H1 (cell line): ENCODE measurements at regions not wholly inside any gene's neighbourhood (a gene's known extent, or its start where the extent isn't known, plus 50 kb on each side); places are given as distances from the start of the nearest gene placed in this dataset.

Source experiments
- CTCF ChIA-PET: fragments of 300-600 bp; sonication (Branson Sonifier 250); formaldehyde crosslinking; loops from one replicate; lab custom pipeline; 2021; ENCODE audit not compliant: partially characterized antibody; lab: Charles Lee
- POLR2A ChIA-PET: fragments of 300-600 bp; sonication (Branson Sonifier 250); formaldehyde crosslinking; loops from one replicate; lab custom pipeline; 2021; ENCODE audit warnings: inconsistent platforms; ENCODE audit not compliant: partially characterized antibody; lab: Charles Lee
- DNase-seq, 2 experiments: peaks; one replicate each; pipeline versions ENCODE4 v3.0.0 to v3.0.0-alpha.2; 2010 to 2022; ENCODE audit warnings: low spot score in 2 of 2, low read depth in 1 of 2, mixed read lengths in 1 of 2
- FAIRE-seq: peaks from 2 replicates; lab custom pipeline; 2011; peaks lifted over from hg19 to GRCh38; lab: Jason Lieb, UNC
- H2AFZ ChIP-seq: 2 replicates; pipeline ENCODE4 v1.8.1; 2012; ENCODE audit warnings: low read length, inconsistent platforms
- H2AK5ac ChIP-seq: 2 replicates; pipeline ENCODE4 v1.6.1; 2013; ENCODE audit warnings: low read depth, low read length
- H2BK120ac ChIP-seq: replicated peaks from 2 replicates; pipeline ENCODE3; 2013; ENCODE audit warnings: low read depth, low read length, inconsistent platforms
- H2BK12ac ChIP-seq: 2 replicates; pipeline ENCODE4 v1.6.1; 2013; ENCODE audit warnings: low read depth, low read length
- H2BK15ac ChIP-seq: 2 replicates; pipeline ENCODE4 v1.6.1; 2013; ENCODE audit warnings: low read length
- H2BK20ac ChIP-seq: 2 replicates; pipeline ENCODE4 v1.6.1; 2013; ENCODE audit warnings: low read length
- H2BK5ac ChIP-seq: 2 replicates; pipeline ENCODE4 v1.6.1; 2013; ENCODE audit warnings: low read depth, low read length
- H3K14ac ChIP-seq: 2 replicates; pipeline ENCODE4 v1.6.1; 2013; ENCODE audit warnings: inconsistent platforms; ENCODE audit not compliant: insufficient read length
- H3K18ac ChIP-seq: 2 replicates; pipeline ENCODE4 v1.6.1; 2013; ENCODE audit warnings: low read length; ENCODE audit errors: extremely low read depth
- H3K23ac ChIP-seq: 2 replicates; pipeline ENCODE4 v1.6.1; 2013; ENCODE audit warnings: inconsistent platforms; ENCODE audit not compliant: insufficient read length
- H3K23me2 ChIP-seq: 2 replicates; pipeline ENCODE4 v1.6.1; 2013; ENCODE audit warnings: low read depth, low read length
- H3K27ac ChIP-seq: 2 replicates; pipeline ENCODE4 v1.6.1; 2011; ENCODE audit warnings: low read depth, low read length, inconsistent platforms
- H3K27me3 ChIP-seq, 4 experiments: replicated peaks in 1 of 4; 1 replicate in 1 of 4; 2 replicates in 3 of 4; pipeline versions ENCODE4 v1.6.1 to v1.8.1; 2011 to 2013; ENCODE audit warnings: low read length in 3 of 4, mild to moderate bottlenecking in 3 of 4, inconsistent platforms in 2 of 4, mixed read lengths in 2 of 4, moderate library complexity in 1 of 4; ENCODE audit not compliant: control insufficient read depth in 3 of 4, insufficient read depth in 3 of 4; ENCODE audit errors: extremely low read depth in 1 of 4
- H3K36me3 ChIP-seq, 4 experiments: 2 replicates each; pipeline versions ENCODE4 v1.6.1 to v1.8.1; 2011 to 2013; ENCODE audit warnings: mild to moderate bottlenecking in 4 of 4, low read length in 3 of 4, moderate library complexity in 2 of 4, control low read depth in 1 of 4, inconsistent platforms in 1 of 4; ENCODE audit not compliant: insufficient read depth in 4 of 4, control insufficient read depth in 2 of 4
- H3K4ac ChIP-seq: replicated peaks from 2 replicates; pipeline ENCODE3; 2013; ENCODE audit warnings: low read length, low read depth, mixed read lengths, inconsistent platforms; ENCODE audit not compliant: insufficient read length
- H3K4me1 ChIP-seq, 4 experiments: replicated peaks in 1 of 4; 1 replicate in 1 of 4; 2 replicates in 3 of 4; pipeline versions ENCODE4 v1.6.1 to v1.8.1; 2011 to 2013; ENCODE audit warnings: low read length in 3 of 4, inconsistent platforms in 2 of 4, mixed read lengths in 1 of 4; ENCODE audit not compliant: insufficient read depth in 4 of 4, control insufficient read depth in 3 of 4
- H3K4me2 ChIP-seq, 2 experiments: 2 replicates each; pipeline versions ENCODE4 v1.6.1 to v1.8.1; 2011 to 2013; ENCODE audit warnings: low read depth in 2 of 2, low read length in 2 of 2, control low read depth in 1 of 2, inconsistent platforms in 1 of 2, mild to moderate bottlenecking in 1 of 2; ENCODE audit not compliant: insufficient read depth in 1 of 2
- H3K4me3 ChIP-seq, 4 experiments: fragments of 200-600, 300-600 bp in 1 of 4; sonication (generic), shearing (Covaris generic), sonication (Bioruptor Twin) in 1 of 4; 2 replicates each; pipeline versions ENCODE4 v1.5.1 to v1.8.1; 2011 to 2016; ENCODE audit warnings: low read length in 4 of 4, low read depth in 3 of 4, control low read depth in 2 of 4, inconsistent platforms in 2 of 4, mild to moderate bottlenecking in 2 of 4, mixed read lengths in 1 of 4, moderate library complexity in 1 of 4; ENCODE audit not compliant: insufficient read depth in 2 of 4; ENCODE audit errors: extremely low read depth in 1 of 4
- H3K56ac ChIP-seq: replicated peaks from 2 replicates; pipeline ENCODE3; 2013; ENCODE audit warnings: low read depth, mild to moderate bottlenecking, mixed read lengths, low read length, inconsistent platforms; ENCODE audit not compliant: insufficient read length
- H3K79me1 ChIP-seq: 2 replicates; pipeline ENCODE4 v1.6.1; 2013; ENCODE audit warnings: low read depth, low read length, control low read depth
- H3K79me2 ChIP-seq, 2 experiments: 2 replicates each; pipeline versions ENCODE4 v1.6.1 to v1.8.1; 2012 to 2013; ENCODE audit warnings: low read length in 2 of 2, mild to moderate bottlenecking in 2 of 2, inconsistent platforms in 1 of 2; ENCODE audit not compliant: insufficient read depth in 2 of 2, control insufficient read depth in 1 of 2
- H3K9ac ChIP-seq, 4 experiments: replicated peaks in 1 of 4; 1 replicate in 1 of 4; 2 replicates in 3 of 4; pipeline versions ENCODE4 v1.6.1 to v1.8.1; 2011 to 2013; ENCODE audit warnings: low read depth in 3 of 4, low read length in 3 of 4, control low read depth in 2 of 4, mild to moderate bottlenecking in 2 of 4, moderate library complexity in 2 of 4, inconsistent platforms in 1 of 4; ENCODE audit errors: extremely low read depth in 1 of 4
- H3K9me3 ChIP-seq, 2 experiments: 2 replicates each; pipeline versions ENCODE4 v1.6.1 to v1.8.1; 2012 to 2013; ENCODE audit warnings: mild to moderate bottlenecking in 2 of 2, moderate library complexity in 2 of 2, control low read depth in 1 of 2, inconsistent platforms in 1 of 2, low read depth in 1 of 2, low read length in 1 of 2, mixed read lengths in 1 of 2; ENCODE audit not compliant: insufficient read depth in 2 of 2
- H4K20me1 ChIP-seq, 2 experiments: replicated peaks in 1 of 2; 2 replicates each; pipeline versions ENCODE3 to v1.8.1; 2011 to 2013; ENCODE audit warnings: inconsistent platforms in 2 of 2, low read length in 2 of 2, mild to moderate bottlenecking in 1 of 2; ENCODE audit not compliant: insufficient read depth in 2 of 2, control insufficient read depth in 1 of 2
- H4K5ac ChIP-seq: 2 replicates; pipeline ENCODE4 v1.6.1; 2013; ENCODE audit warnings: low read length, low read depth, mixed read lengths, inconsistent platforms; ENCODE audit not compliant: insufficient read length
- H4K8ac ChIP-seq: 2 replicates; pipeline ENCODE4 v1.8.0; 2013; ENCODE audit warnings: mild to moderate bottlenecking, moderate library complexity, low read length, inconsistent platforms; ENCODE audit not compliant: insufficient read depth; ENCODE audit errors: extremely low read depth
- H4K91ac ChIP-seq: replicated peaks from 2 replicates; pipeline ENCODE3; 2013; ENCODE audit warnings: low read length, mixed read lengths, inconsistent platforms; ENCODE audit not compliant: insufficient read length
- CHD1 ChIP-seq: IDR thresholded peaks from 2 replicates; pipeline ENCODE4 v1.6.1; 2012; ENCODE audit warnings: low read depth, low read length, improper control_type of control experiment
- CREB1 ChIP-seq: IDR thresholded peaks from 2 replicates; pipeline ENCODE4 v1.6.1; 2012; ENCODE audit warnings: inconsistent platforms
- EZH2 ChIP-seq: fragments of 200-600 bp; sonication (generic); IDR thresholded peaks from 2 replicates; pipeline ENCODE4 v1.7.1; 2012; ENCODE audit warnings: low read depth, mild to moderate bottlenecking, moderate library complexity, low read length, inconsistent platforms; ENCODE audit not compliant: severe bottlenecking
- JUN ChIP-seq: IDR thresholded peaks from 2 replicates; pipeline ENCODE4 v1.6.1; 2011; ENCODE audit warnings: low read depth, mild to moderate bottlenecking, improper control_type of control experiment, low read length
- JUND ChIP-seq: IDR thresholded peaks from 2 replicates; pipeline ENCODE4 v1.6.1; 2011; ENCODE audit warnings: mild to moderate bottlenecking, improper control_type of control experiment, low read length
- NANOG ChIP-seq: IDR thresholded peaks from 2 replicates; pipeline ENCODE4 v1.6.1; 2011; ENCODE audit warnings: low read length, low read depth, mild to moderate bottlenecking, inconsistent platforms; ENCODE audit not compliant: insufficient read depth, poor library complexity, severe bottlenecking
- PHF8 ChIP-seq: fragments of 200-600 bp; sonication (generic); conservative IDR thresholded peaks from 2 replicates; pipeline ENCODE4 v1.7.1; 2012; ENCODE audit warnings: low read depth, mild to moderate bottlenecking, inconsistent platforms, low read length, moderate library complexity
- RAD21 ChIP-seq, 2 experiments: IDR thresholded peaks in 1 of 2; conservative IDR thresholded peaks in 1 of 2; 2 replicates each; pipeline ENCODE4 v1.6.1; 2011; ENCODE audit warnings: low read depth in 2 of 2, low read length in 2 of 2, improper control_type of control experiment in 1 of 2, inconsistent platforms in 1 of 2, mild to moderate bottlenecking in 1 of 2, moderate library complexity in 1 of 2
- TAF1 ChIP-seq: IDR thresholded peaks from 2 replicates; pipeline ENCODE4 v1.6.1; 2011; ENCODE audit warnings: mild to moderate bottlenecking, low read depth, low read length
- WGBS, 2 experiments: shearing (Covaris generic) in 1 of 2; methylation state at CpG; one replicate each; pipeline versions ENCODE4 v1.1.6 to v1.1.7; 2013 to 2015; ENCODE audit warnings: low lambda C conversion rate in 2 of 2, mixed read lengths in 2 of 2, inconsistent platforms in 1 of 2, low coverage in 1 of 2, missing lambda C conversion rate in 1 of 2; ENCODE audit not compliant: insufficient replicate concordance in 2 of 2, insufficient coverage in 1 of 2, insufficient read length in 1 of 2; ENCODE audit errors: extremely low coverage in 1 of 2, missing lambda C conversion rate in 1 of 2; 5-methylcytosine and 5-hydroxymethylcytosine counted together
- TF ChIP-seq, protein P1 (sequence below), 3 experiments: IDR thresholded peaks; 1 replicate in 2 of 3; 2 replicates in 1 of 3; pipeline versions ENCODE4 v1.5.1 to v1.6.1; 2011; ENCODE audit warnings: low read length in 3 of 3, mild to moderate bottlenecking in 3 of 3, inconsistent platforms in 2 of 3, low read depth in 1 of 3, moderate library complexity in 1 of 3; ENCODE audit not compliant: insufficient read depth in 1 of 3; ENCODE audit errors: control extremely low read depth in 1 of 3
- TF ChIP-seq, protein P2 (sequence below): IDR thresholded peaks from 2 replicates; pipeline ENCODE4 v1.6.1; 2011; ENCODE audit warnings: low read length, improper control_type of control experiment

GRCh38 chr1:193890935-193891334, 704.5 kb upstream of the B3GALT2 start:
- no peak overlapping the region for H3K4me2 ChIP-seq
- no peak overlapping the region for H3K4ac ChIP-seq
- WGBS, 2 experiments = 96% methylated on average over 1 of the region's 1 CpG; no CpG with 5 or more reads in 1 of the 2 experiments
- no peak overlapping the region for H3K56ac ChIP-seq
- ChIA-PET POLR2A (no interaction called here), CTCF (interaction anchor here (1.2 to 1.4 kb wide), 2 partner anchors 19 to 21 kb away, joined by 3 read pairs; no protein-coding TSS in a partner anchor)
- H3K27ac ChIP-seq = no peak overlapping the region
- no peak overlapping the region for H2BK120ac ChIP-seq
- no peak overlapping the region for H4K91ac ChIP-seq
- H4K8ac ChIP-seq = no peak overlapping the region
- no peak for DNase-seq
- no peaks in the 10 kb centered on the region for H3K9me3 ChIP-seq
- H3K79me1 ChIP-seq = no peaks in the 10 kb centered on the region
- no peaks in the 10 kb centered on the region for H4K20me1 ChIP-seq
- no peak overlapping the region for H2BK15ac ChIP-seq
- no peak overlapping the region for H2BK12ac ChIP-seq
- H3K36me3 ChIP-seq = no peaks in the 10 kb centered on the region; a peak in 2 of 8 replicates
- no peak overlapping the region for H3K4me3 ChIP-seq
- no peak overlapping the region for H4K5ac ChIP-seq
- H3K9ac ChIP-seq = no peak overlapping the region
- H3K4me1 ChIP-seq = no peaks in the 10 kb centered on the region
- FAIRE-seq = no peak
- no peak overlapping the region for H2AK5ac ChIP-seq
- no peak overlapping the region for H3K14ac ChIP-seq
- no peak overlapping the region for H2AFZ ChIP-seq
- H3K27me3 ChIP-seq = no peaks in the 10 kb centered on the region
- H3K79me2 ChIP-seq = no peaks in the 10 kb centered on the region
- H2BK20ac ChIP-seq = no peak overlapping the region
- H3K23me2 ChIP-seq = no peaks in the 10 kb centered on the region
- no peak overlapping the region for H2BK5ac ChIP-seq
- H3K18ac ChIP-seq = no peak overlapping the region
- no peak overlapping the region for H3K23ac ChIP-seq
- TF ChIP-seq, protein P1, sequence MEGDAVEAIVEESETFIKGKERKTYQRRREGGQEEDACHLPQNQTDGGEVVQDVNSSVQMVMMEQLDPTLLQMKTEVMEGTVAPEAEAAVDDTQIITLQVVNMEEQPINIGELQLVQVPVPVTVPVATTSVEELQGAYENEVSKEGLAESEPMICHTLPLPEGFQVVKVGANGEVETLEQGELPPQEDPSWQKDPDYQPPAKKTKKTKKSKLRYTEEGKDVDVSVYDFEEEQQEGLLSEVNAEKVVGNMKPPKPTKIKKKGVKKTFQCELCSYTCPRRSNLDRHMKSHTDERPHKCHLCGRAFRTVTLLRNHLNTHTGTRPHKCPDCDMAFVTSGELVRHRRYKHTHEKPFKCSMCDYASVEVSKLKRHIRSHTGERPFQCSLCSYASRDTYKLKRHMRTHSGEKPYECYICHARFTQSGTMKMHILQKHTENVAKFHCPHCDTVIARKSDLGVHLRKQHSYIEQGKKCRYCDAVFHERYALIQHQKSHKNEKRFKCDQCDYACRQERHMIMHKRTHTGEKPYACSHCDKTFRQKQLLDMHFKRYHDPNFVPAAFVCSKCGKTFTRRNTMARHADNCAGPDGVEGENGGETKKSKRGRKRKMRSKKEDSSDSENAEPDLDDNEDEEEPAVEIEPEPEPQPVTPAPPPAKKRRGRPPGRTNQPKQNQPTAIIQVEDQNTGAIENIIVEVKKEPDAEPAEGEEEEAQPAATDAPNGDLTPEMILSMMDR (IDR thresholded peaks at IDR 0.05; ENCODE audit: control extremely low read depth in 1 of 3, insufficient read depth in 1 of 3, low read depth in 1 of 3, low read length in 3 of 3) = no peak
- TF ChIP-seq JUND (no peak), PHF8 (no peak), JUN (no peak), CHD1 (no peak), EZH2 (no peak), NANOG (no peak), RAD21 (IDR thresholded peaks at IDR 0.05 in 1 of 2, conservative IDR thresholded peaks at IDR 0.05 in 1 of 2; ENCODE audit: low read depth in 2 of 2, low read length in 2 of 2) (no peak), CREB1 (no peak), TAF1 (no peak)
- TF ChIP-seq, protein P2, sequence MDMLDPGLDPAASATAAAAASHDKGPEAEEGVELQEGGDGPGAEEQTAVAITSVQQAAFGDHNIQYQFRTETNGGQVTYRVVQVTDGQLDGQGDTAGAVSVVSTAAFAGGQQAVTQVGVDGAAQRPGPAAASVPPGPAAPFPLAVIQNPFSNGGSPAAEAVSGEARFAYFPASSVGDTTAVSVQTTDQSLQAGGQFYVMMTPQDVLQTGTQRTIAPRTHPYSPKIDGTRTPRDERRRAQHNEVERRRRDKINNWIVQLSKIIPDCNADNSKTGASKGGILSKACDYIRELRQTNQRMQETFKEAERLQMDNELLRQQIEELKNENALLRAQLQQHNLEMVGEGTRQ = no peak
